Heart right ventricle (tissue), 16 donors: ENCODE measurements at regions not wholly inside any gene's neighbourhood (a gene's known extent, or its start where the extent isn't known, plus 50 kb on each side); places are given as distances from the start of the nearest gene placed in this dataset.

ENCODE experiments used
- ATAC-seq, 8 donors: fragments of 200-7000 bp; cut with Tn5 transposase; one replicate each; pipeline ENCODE4 v1.9.1; 2020; ENCODE audit warnings: mild to moderate bottlenecking in 8 of 8, moderate library complexity in 8 of 8, moderate number of reproducible peaks in 1 of 8
- DNase-seq, 2 donors: peaks; one replicate each; pipeline ENCODE4 v3.0.0-alpha.2; 2020
- H3K27ac ChIP-seq, 10 donors: fragments of 200-600 bp; sonication (generic) in 2 of 10; one replicate each; pipeline versions ENCODE4 v1.5.0 to v1.8.0; 2020 to 2022; ENCODE audit warnings: mild to moderate bottlenecking in 3 of 10
- H3K27me3 ChIP-seq, 7 donors: fragments of 200-600 bp; one replicate each; pipeline ENCODE4 v1.8.0; 2021 to 2022; ENCODE audit warnings: mild to moderate bottlenecking in 2 of 7
- H3K36me3 ChIP-seq, 9 donors: fragments of 200-600 bp; sonication (generic) in 1 of 9; one replicate each; pipeline versions ENCODE4 v1.5.0 to v1.8.0; 2020 to 2022; ENCODE audit warnings: mild to moderate bottlenecking in 2 of 9
- H3K4me1 ChIP-seq, 9 donors: fragments of 200-600 bp; sonication (generic) in 1 of 9; one replicate each; pipeline versions ENCODE4 v1.5.0 to v1.8.0; 2020 to 2022; ENCODE audit warnings: mild to moderate bottlenecking in 4 of 9
- H3K4me3 ChIP-seq, 10 donors: fragments of 200-600 bp; sonication (generic) in 2 of 10; one replicate each; pipeline versions ENCODE4 v1.5.0 to v1.8.0; 2020 to 2022; ENCODE audit warnings: mild to moderate bottlenecking in 7 of 10, moderate library complexity in 2 of 10
- H3K9me3 ChIP-seq, 11 donors: fragments of 200-600 bp in 10 of 11; sonication (generic) in 2 of 11; one replicate each; pipeline versions ENCODE4 v1.5.0 to v1.8.0; 2013 to 2022; ENCODE audit warnings: mild to moderate bottlenecking in 2 of 11, control low read depth in 1 of 11, moderate library complexity in 1 of 11
- CTCF ChIP-seq, 9 donors: fragments of 200-600 bp; sonication (generic) in 2 of 9; IDR thresholded peaks; one replicate each; pipeline versions ENCODE4 v1.5.0 to v1.8.0; 2021 to 2022; ENCODE audit warnings: antibody characterized with exemption in 9 of 9, mild to moderate bottlenecking in 5 of 9, moderate library complexity in 1 of 9
- WGBS, 2 donors: extraction: QIAGEN DNeasy Blood & Tissue Kit; methylation state at CpG; one replicate each; pipeline ENCODE4 v1.1.7; 2013; ENCODE audit warnings: inconsistent platforms in 1 of 2; 5-methylcytosine and 5-hydroxymethylcytosine counted together
- intact Hi-C, 10 donors: fragments of 100-400 bp; cut with DNase I; formaldehyde crosslinking; loops; one replicate each; pipeline versions ENCODE4 v1.11.1 to v1.14.2; 2022
- donor health status: Arrhythmogenic right ventricular cardiomyopathy.
- donor health status: ischemic (EF 13 %, LVEDD 7.1; RV severe dilation, severe dysfunction).
- donor health status: healthy with polysubstance abuse.
- donor health status: DM: no; HTN: yes; CAD: no.
- donor health status: DM: no; HTN: no; CAD: no.
- donor health status: ischemic (EF 25% LVEDD 6.9; RV normal size, moderate dysfunction).
- donor health status: ischemic (EF 25% LVEDD 5.7; RV mildly dilated, moderate dysfunction).
- donor health status: healthy.
- donor health status: DM: yes; HTN: yes; CAD: no.
- donor health status: Ischemic cardiomyopathy.
- donor health status: ischemic (EF 35%, LVEDD 5.7; RV mildly dilated, moderate dysfunction).
- donor health status: nonischemic (EF 11% LVEDD 7.7; RV severe dilation, severe dysfunction).
- donor health status: DM: yes; HTN: yes; CAD: no.
- donor health status: PGD.
- donor health status: ischemic (EF 29% LVEDD 5.4; RV normal size, mild dysfunction).
- donor health status: nonischemic (EF 23%, LVEDD 6.1; RV moderate dilation, normal function).

GRCh38 chr17:72474719-72475477 lies 354.1 kb downstream of the SOX9 start:
- Histone ChIP-seq H3K4me1 (no peaks in the 10 kb centered on the region), H3K9me3 (peaks cover 0 to 15% (median 3%) of the 10 kb centered on the region in 11 donors), H3K36me3 (no peaks in the 10 kb centered on the region), H3K4me3 (no peak overlapping the region), H3K27me3 (peaks cover 0 to 48% (median 25%) of the 10 kb centered on the region in 7 donors), H3K27ac (no peak overlapping the region)
- intact Hi-C loops, result no loop called here
- no peak for DNase-seq
- no peak for ATAC-seq
- whole genome bisulfite sequencing, 2 donors, result 61 to 62% methylated on average over 5 of the region's 5 CpGs
- TF ChIP-seq CTCF (IDR thresholded peaks at IDR 0.05), result no peak

- peaks cover 0 to 53% (median 25%) of the 10 kb centered on the region in 7 donors for H3K27me3 ChIP-seq
- H3K36me3 ChIP-seq, result no peaks in the 10 kb centered on the region
- no peaks in the 10 kb centered on the region for H3K4me1 ChIP-seq
- H3K4me3 ChIP-seq, result no peak overlapping the region
- no peak overlapping the region for H3K27ac ChIP-seq
- ATAC-seq (no peak), DNase-seq (no peak)
- intact Hi-C loops, result no loop called here
- H3K9me3 ChIP-seq, result peaks cover 0 to 15% (median 3%) of the 10 kb centered on the region in 11 donors
- TF ChIP-seq CTCF (IDR thresholded peaks at IDR 0.05), result no peak
- 40 to 42% methylated on average over 9 of the region's 9 CpGs for WGBS, 2 donors
Observed at GRCh38 chr17:72476134-72476533, 355.3 kb downstream of the SOX9 start.

DNA sequence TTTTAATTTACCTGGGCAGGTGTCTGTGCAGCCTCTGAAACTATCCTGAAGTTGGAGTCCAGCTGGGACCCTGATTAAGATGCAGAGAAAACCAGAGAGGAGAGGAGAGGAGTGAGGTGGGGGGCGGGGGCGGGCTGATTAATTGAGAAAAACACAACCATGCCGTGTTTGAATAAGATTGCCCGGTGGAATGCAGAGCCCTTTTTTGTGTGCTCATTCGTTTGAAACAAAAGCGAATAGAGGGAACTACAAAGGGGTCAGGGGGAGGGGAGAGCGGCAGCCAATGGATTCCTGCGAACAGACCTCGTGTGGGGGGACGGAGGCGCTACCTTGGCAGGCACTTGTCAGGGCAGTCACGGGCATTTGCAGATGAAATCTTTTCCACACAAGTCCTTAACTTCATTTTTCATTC lies 355.8 kb downstream of the SOX9 start:
- DNase-seq, result no peak
- Histone ChIP-seq H3K4me1 (no peaks in the 10 kb centered on the region), H3K4me3 (no peak overlapping the region), H3K27me3 (peaks cover 0 to 53% (median 25%) of the 10 kb centered on the region in 7 donors), H3K27ac (no peak overlapping the region), H3K9me3 (peaks cover 0 to 15% (median 3%) of the 10 kb centered on the region in 11 donors), H3K36me3 (no peaks in the 10 kb centered on the region)
- intact Hi-C loops, result no loop called here
- ATAC-seq, result no peak
- no peak for TF ChIP-seq CTCF (IDR thresholded peaks at IDR 0.05)
- WGBS, 2 donors, result 25 to 29% methylated on average over 12 of the region's 12 CpGs

- H3K27me3 ChIP-seq, result peaks cover 0 to 57% (median 16%) of the 10 kb centered on the region in 7 donors
- ATAC-seq, result no peak
- no peak for TF ChIP-seq CTCF (IDR thresholded peaks at IDR 0.05)
- no peak for DNase-seq
- H3K4me1 ChIP-seq, result no peaks in the 10 kb centered on the region
- H3K4me3 ChIP-seq, result no peak overlapping the region
- WGBS, 2 donors, result 75 to 79% methylated on average over 8 of the region's 8 CpGs
- intact Hi-C loops, result no loop called here
- no peaks in the 10 kb centered on the region for H3K36me3 ChIP-seq
- H3K27ac ChIP-seq, result no peak overlapping the region
- H3K9me3 ChIP-seq, result peaks cover 0 to 15% (median 3%) of the 10 kb centered on the region in 11 donors
Observed at GRCh38 chr17:72477491-72477890, 356.7 kb downstream of the SOX9 start.
